ENCODE measurements at regions not wholly inside any gene's neighbourhood (a gene's known extent, or its start where the extent isn't known, plus 50 kb on each side); places are given as distances from the start of the nearest gene placed in this dataset.

- Histone ChIP-seq H3K27me3 (ENCODE audit: control insufficient read depth in 2 of 2, insufficient read depth in 2 of 2, low read length in 2 of 2) (no peaks in the 10 kb centered on the region), H2AFZ (ENCODE audit: low read depth, low read length) (no peak overlapping the region), H3K27ac (ENCODE audit: extremely low read depth, low read depth, low read length) (no peak overlapping the region), H3K4me1 (replicated peaks in 1 of 2; ENCODE audit: control insufficient read depth in 2 of 2, insufficient read depth in 2 of 2, low read length in 2 of 2) (no peaks in the 10 kb centered on the region), H3K4me2 (ENCODE audit: insufficient read depth, low read length) (no peak overlapping the region), H4K20me1 (replicated peaks; ENCODE audit: control insufficient read depth, insufficient read depth, low read length) (no peaks in the 10 kb centered on the region), H3K79me2 (ENCODE audit: control insufficient read depth, insufficient read depth, low read length) (no peaks in the 10 kb centered on the region), H3K36me3 (ENCODE audit: control insufficient read depth, insufficient read depth, low read length) (no peaks in the 10 kb centered on the region), H3K9ac (ENCODE audit: insufficient read depth in 1 of 2, low read depth in 2 of 2, low read length in 2 of 2) (no peak overlapping the region), H3K9me1 (ENCODE audit: control insufficient read depth, insufficient read depth, low read length) (no peaks in the 10 kb centered on the region), H3K4me3 (no peak overlapping the region), H3K9me3 (replicated peaks; ENCODE audit: control insufficient read depth, insufficient read depth, low read depth, low read length) (no peaks in the 10 kb centered on the region; the same call in 1 of the 2 replicates)
- ChIA-PET POLR2A (no interaction called here), CTCF (ENCODE audit: low intra/inter-chr PET ratio) (no interaction called here)
- WGBS (ENCODE audit: insufficient coverage, low coverage, missing lambda C conversion rate) = 0% methylated on average over 3 of the region's 4 CpGs
- in situ Hi-C loops (cut with MboI) (no loop called here), intact Hi-C loops (cut with micrococcal nuclease) (no loop called here)
- no peak for FAIRE-seq
- DNase-seq (ENCODE audit: extremely low read depth in 1 of 4, low spot score in 3 of 4) = no peak
- BruUV-seq (replicated peaks) = no TSS peak
- no peak for ATAC-seq
- no peak for TF ChIP-seq RFX7 (CRISPR knock-in tag; IDR thresholded peaks at IDR 0.05)
- TF ChIP-seq TCFL5 (CRISPR knock-in tag; conservative IDR thresholded peaks at IDR 0.05) = no peak
- TF ChIP-seq CBX1 (IDR thresholded peaks at IDR 0.05; ENCODE audit: low read depth) = no peak
- no peak for TF ChIP-seq ZNF24 (IDR thresholded peaks at IDR 0.05)
- TF ChIP-seq GMEB1 (CRISPR knock-in tag; IDR thresholded peaks at IDR 0.05) = no peak
- TF ChIP-seq ATF6 (CRISPR knock-in tag; IDR thresholded peaks at IDR 0.05) = no peak
- TF ChIP-seq FOXA1 (IDR thresholded peaks at IDR 0.05; ENCODE audit: borderline replicate concordance) = no peak
- no peak for TF ChIP-seq ZC3H8 (IDR thresholded peaks at IDR 0.05)
- TF ChIP-seq CREB3L1 (IDR thresholded peaks at IDR 0.05; ENCODE audit: borderline replicate concordance, low read depth) = no peak
- no peak for TF ChIP-seq HSF4 (CRISPR knock-in tag; IDR thresholded peaks at IDR 0.05; ENCODE audit: borderline replicate concordance)
- no peak for TF ChIP-seq SUPT5H (IDR thresholded peaks at IDR 0.05)
- TF ChIP-seq MTA3 (IDR thresholded peaks at IDR 0.05; ENCODE audit: borderline replicate concordance) = no peak
These were observed 128.5 kb downstream of the ZNF675 start for GRCh38 chr19:23558541-23558940.
